Ovary (tissue), 3 donors: ENCODE measurements at regions not wholly inside any gene's neighbourhood (a gene's known extent, or its start where the extent isn't known, plus 50 kb on each side); places are given as distances from the start of the nearest gene placed in this dataset.

Experiments
- CTCF ChIP-seq, 3 donors: fragments of 450-650 bp in 2 of 3; fragments of 200-600 bp in 1 of 3; IDR thresholded peaks; one replicate each; pipeline versions ENCODE4 v1.5.1 to v1.8.0; 2016 to 2022; ENCODE audit warnings: antibody characterized with exemption in 3 of 3, mild to moderate bottlenecking in 1 of 3
- POLR2A ChIP-seq: fragments of 450-650 bp; IDR thresholded peaks from one replicate; pipeline ENCODE4 v1.6.1; 2017; ENCODE audit warnings: antibody characterized with exemption, mild to moderate bottlenecking, moderate library complexity
- donor health status: DM: no; HTN: no; CAD: no.

GRCh38 chr16:65833171-65833871 is 533.2 kb upstream of the CDH5 start:
- TF ChIP-seq CTCF (IDR thresholded peaks at IDR 0.05) (no peak), POLR2A (no peak)
